DOHH2 (cell line): ENCODE measurements at regions not wholly inside any gene's neighbourhood (a gene's known extent, or its start where the extent isn't known, plus 50 kb on each side); places are given as distances from the start of the nearest gene placed in this dataset.

Experiments
- CTCF ChIP-seq: fragments of 200-600 bp; sonication (generic); IDR thresholded peaks from one replicate; pipeline ENCODE4 v1.5.1; 2014; ENCODE audit warnings: antibody characterized with exemption, mild to moderate bottlenecking, low read depth, low read length; ENCODE audit not compliant: poor library complexity, severe bottlenecking
- EZH2phosphoT487 ChIP-seq: fragments of 200-600 bp; sonication (generic); IDR thresholded peaks from 2 replicates; pipeline ENCODE4 v1.6.1; 2017; ENCODE audit warnings: borderline replicate concordance, mild to moderate bottlenecking, antibody characterized with exemption, low read length, moderate library complexity, mixed read lengths

- TF ChIP-seq CTCF: no peak
- TF ChIP-seq EZH2phosphoT487: no peak
Observed at GRCh38 chr13:77422724-77423123, 95.8 kb upstream of the MYCBP2 start.
